SH-SY5Y (cell line): ENCODE measurements at regions not wholly inside any gene's neighbourhood (a gene's known extent, or its start where the extent isn't known, plus 50 kb on each side); places are given as distances from the start of the nearest gene placed in this dataset.

Experiments used
- GATA2 ChIP-seq: IDR thresholded peaks from 2 replicates; pipeline ENCODE4 v1.6.1; 2011; ENCODE audit warnings: mild to moderate bottlenecking, low read depth, low read length
- GATA3 ChIP-seq: IDR thresholded peaks from 2 replicates; pipeline ENCODE4 v1.6.1; 2011; ENCODE audit warnings: low read depth, mild to moderate bottlenecking, low read length, moderate library complexity

DNA sequence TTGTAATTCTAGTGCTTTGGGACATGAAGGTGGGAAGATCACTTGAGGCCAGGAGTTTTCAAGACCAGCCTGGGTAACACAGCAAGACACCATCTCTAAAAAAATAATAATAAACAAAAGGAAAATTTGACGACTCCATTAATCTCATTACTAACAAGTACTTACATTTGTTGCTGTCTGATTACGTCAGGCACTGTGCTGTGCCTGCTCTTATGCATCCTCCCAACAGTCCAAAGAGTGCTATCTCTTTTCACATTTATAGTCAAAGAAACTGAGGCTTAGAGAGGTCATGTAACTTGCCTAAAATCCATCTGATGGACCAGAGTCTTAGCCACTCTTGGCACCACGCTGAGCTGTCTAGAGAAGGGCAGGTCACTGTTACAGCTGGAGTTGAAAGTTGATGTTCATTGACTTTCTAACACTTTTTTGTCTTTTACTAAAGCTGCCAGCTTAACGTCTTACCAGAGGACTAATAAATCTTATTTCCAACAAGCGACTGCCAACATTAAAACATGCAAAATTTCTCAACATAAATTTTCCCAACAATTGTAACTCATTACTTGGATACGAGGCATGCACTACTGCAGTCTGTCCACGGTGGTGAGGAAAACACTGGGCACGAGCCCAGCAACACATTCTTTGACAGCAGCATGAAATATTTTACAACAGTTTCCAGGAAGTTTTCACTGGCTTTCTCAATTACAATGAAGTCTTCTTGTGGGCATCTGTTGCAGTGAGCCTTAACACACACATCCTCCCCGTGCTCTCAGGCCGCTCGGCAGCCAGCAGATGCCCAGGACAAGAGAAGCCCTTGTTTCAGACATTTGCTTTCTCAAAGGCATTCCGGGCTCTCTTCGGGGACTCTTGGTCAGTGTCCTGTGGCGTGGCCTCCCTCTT lies 262.9 kb upstream of the PROX1 start:
- TF ChIP-seq GATA2 (no peak), GATA3 (no peak)
